IMR-90 (cell line): ENCODE measurements at regions not wholly inside any gene's neighbourhood (a gene's known extent, or its start where the extent isn't known, plus 50 kb on each side); places are given as distances from the start of the nearest gene placed in this dataset.

Experiments
- ATAC-seq: fragments of 200-7000 bp; cut with Tn5 transposase; 2 replicates; pipeline ENCODE4 v1.9.1; 2020; ENCODE audit warnings: low read depth, mild to moderate bottlenecking, moderate library complexity
- BruUV-seq: library from RNA; stranded (reverse); fragments of 400-500 nt; replicated peaks from 2 replicates; lab custom pipeline; 2021; lab: Mats Ljungman, UMichigan
- CTCF ChIA-PET: fragments of 300-600 bp; formaldehyde crosslinking; extraction: SDS; loops from one replicate; lab custom pipeline; 2021; ENCODE audit warnings: antibody characterized with exemption; lab: Yijun Ruan, JAX
- POLR2A ChIA-PET: fragments of 300-600 bp; sonication (Branson Sonifier 250); formaldehyde crosslinking; loops from one replicate; lab custom pipeline; 2022; ENCODE audit warnings: antibody characterized with exemption; ENCODE audit not compliant: unreplicated experiment; lab: Charles Lee
- DNase-seq: peaks from one replicate; pipeline ENCODE4 v3.0.0; 2013
- H2AFZ ChIP-seq: replicated peaks from 2 replicates; pipeline ENCODE3; 2013; ENCODE audit warnings: low read length, mild to moderate bottlenecking; ENCODE audit not compliant: poor library complexity
- H2AK5ac ChIP-seq: 2 replicates; pipeline ENCODE4 v1.6.1; 2013; ENCODE audit warnings: low read depth, low read length, inconsistent platforms
- H2AK9ac ChIP-seq: replicated peaks from 2 replicates; pipeline ENCODE3; 2013; ENCODE audit warnings: mild to moderate bottlenecking, low read depth, low read length, moderate library complexity; ENCODE audit not compliant: poor library complexity
- H2BK120ac ChIP-seq: 2 replicates; pipeline ENCODE4 v1.6.1; 2013; ENCODE audit warnings: low read depth, low read length, inconsistent platforms
- H2BK15ac ChIP-seq: 3 replicates; pipeline ENCODE4 v1.6.1; 2013; ENCODE audit warnings: low read depth, low read length, inconsistent platforms
- H2BK20ac ChIP-seq: 2 replicates; pipeline ENCODE4 v1.6.1; 2013; ENCODE audit warnings: low read depth, mild to moderate bottlenecking, inconsistent platforms, low read length, moderate library complexity
- H2BK5ac ChIP-seq: 2 replicates; pipeline ENCODE4 v1.6.1; 2013; ENCODE audit warnings: mild to moderate bottlenecking, low read depth, low read length, inconsistent platforms; ENCODE audit not compliant: poor library complexity, severe bottlenecking
- H3K14ac ChIP-seq: replicated peaks from 2 replicates; pipeline ENCODE4 v1.6.1; 2013; ENCODE audit warnings: low read depth, low read length, inconsistent platforms
- H3K18ac ChIP-seq: 2 replicates; pipeline ENCODE4 v1.6.1; 2013; ENCODE audit warnings: low read depth, low read length, control low read depth
- H3K23ac ChIP-seq: 2 replicates; pipeline ENCODE4 v1.6.1; 2013; ENCODE audit warnings: low read depth, low read length, inconsistent platforms
- H3K27ac ChIP-seq: 2 replicates; pipeline ENCODE4 v1.5.1; 2013; ENCODE audit warnings: mild to moderate bottlenecking, control low read depth, low read length; ENCODE audit not compliant: insufficient read depth
- H3K27me3 ChIP-seq: 2 replicates; pipeline ENCODE4 v1.6.1; 2013; ENCODE audit warnings: low read length; ENCODE audit not compliant: control insufficient read depth, insufficient read depth
- H3K36me3 ChIP-seq: 2 replicates; pipeline ENCODE4 v1.6.1; 2013; ENCODE audit warnings: low read length, mixed read lengths; ENCODE audit not compliant: control insufficient read depth, insufficient read depth
- H3K4ac ChIP-seq: 2 replicates; pipeline ENCODE4 v1.6.1; 2013; ENCODE audit warnings: low read depth, low read length, inconsistent platforms
- H3K4me1 ChIP-seq: 2 replicates; pipeline ENCODE4 v1.6.1; 2013; ENCODE audit warnings: low read length, mixed read lengths; ENCODE audit not compliant: control insufficient read depth, insufficient read depth
- H3K4me2 ChIP-seq: 2 replicates; pipeline ENCODE4 v1.6.1; 2013; ENCODE audit warnings: low read depth, mild to moderate bottlenecking, control low read depth, low read length, moderate library complexity
- H3K4me3 ChIP-seq: 2 replicates; pipeline ENCODE4 v1.5.1; 2013; ENCODE audit warnings: low read depth, mild to moderate bottlenecking, control low read depth, low read length, moderate library complexity; ENCODE audit not compliant: insufficient read depth
- H3K56ac ChIP-seq: 2 replicates; pipeline ENCODE4 v1.6.1; 2013; ENCODE audit warnings: low read length, inconsistent platforms; ENCODE audit not compliant: insufficient read depth; ENCODE audit errors: extremely low read depth
- H3K79me1 ChIP-seq, 2 experiments: 2 replicates each; pipeline ENCODE4 v1.6.1; 2013; ENCODE audit warnings: low read length in 2 of 2, inconsistent platforms in 1 of 2, low read depth in 1 of 2
- H3K9ac ChIP-seq: 2 replicates; pipeline ENCODE4 v1.6.1; 2013; ENCODE audit warnings: low read depth, low read length, control low read depth
- H3K9me1 ChIP-seq: 2 replicates; pipeline ENCODE4 v1.6.1; 2013; ENCODE audit warnings: low read length, inconsistent platforms; ENCODE audit not compliant: insufficient read depth
- H3K9me3 ChIP-seq: 2 replicates; pipeline ENCODE4 v1.6.1; 2013; ENCODE audit warnings: low read length; ENCODE audit not compliant: control insufficient read depth, insufficient read depth
- H4K20me1 ChIP-seq: 2 replicates; pipeline ENCODE4 v1.6.1; 2013; ENCODE audit warnings: low read length, inconsistent platforms; ENCODE audit not compliant: insufficient read depth
- H4K5ac ChIP-seq: 2 replicates; pipeline ENCODE4 v1.6.1; 2013; ENCODE audit warnings: mild to moderate bottlenecking, low read depth, low read length, control low read depth
- H4K8ac ChIP-seq, 2 experiments: 2 replicates each; pipeline ENCODE4 v1.6.1; 2013; ENCODE audit warnings: low read depth in 2 of 2, low read length in 2 of 2, control low read depth in 1 of 2, inconsistent platforms in 1 of 2
- H4K91ac ChIP-seq: 2 replicates; pipeline ENCODE4 v1.6.1; 2013; ENCODE audit warnings: low read depth, low read length, inconsistent platforms; ENCODE audit not compliant: insufficient read depth
- CHD1 ChIP-seq: IDR thresholded peaks from 2 replicates; pipeline ENCODE4 v1.6.1; 2012; ENCODE audit warnings: low read depth, low read length, improper control_type of control experiment
- FOS ChIP-seq: fragments of 150-350 bp; IDR thresholded peaks from 2 replicates; pipeline ENCODE4 v1.6.1; 2016; ENCODE audit warnings: low read depth, low read length
- NFE2L2 ChIP-seq: fragments of 150-350 bp; IDR thresholded peaks from 2 replicates; pipeline ENCODE4 v1.6.1; 2016; ENCODE audit warnings: low read depth, mild to moderate bottlenecking, low read length
- POLR2A ChIP-seq: IDR thresholded peaks from 2 replicates; pipeline ENCODE4 v1.6.1; 2012; ENCODE audit warnings: mild to moderate bottlenecking, low read depth, low read length
- RAD21 ChIP-seq: IDR thresholded peaks from 2 replicates; pipeline ENCODE4 v1.6.1; 2012; ENCODE audit warnings: low read length, improper control_type of control experiment
- RCOR1 ChIP-seq: IDR thresholded peaks from 2 replicates; pipeline ENCODE4 v1.6.1; 2012; ENCODE audit warnings: mild to moderate bottlenecking, low read length, improper control_type of control experiment; ENCODE audit not compliant: insufficient replicate concordance
- RFX5 ChIP-seq: IDR thresholded peaks from 2 replicates; pipeline ENCODE4 v1.8.0; 2012; ENCODE audit warnings: low read depth, mild to moderate bottlenecking, low read length, moderate library complexity
- SMC3 ChIP-seq: fragments of 150-350 bp; IDR thresholded peaks from 2 replicates; pipeline ENCODE4 v1.6.1; 2016; ENCODE audit warnings: low read depth, mild to moderate bottlenecking, antibody characterized with exemption, low read length, moderate library complexity
- WGBS, 2 experiments: methylation state at CpG; one replicate each; pipeline versions ENCODE4 v1.1.5 to v1.1.7; 2013; ENCODE audit warnings: missing lambda C conversion rate in 2 of 2; ENCODE audit not compliant: insufficient read length in 1 of 2; ENCODE audit errors: extremely low coverage in 2 of 2; 5-methylcytosine and 5-hydroxymethylcytosine counted together
- dilution Hi-C: fragments of 300-500 bp; cut with HindIII; formaldehyde crosslinking; loops from one replicate; pipeline ENCODE4 v1.14.3; 2018; ENCODE audit warnings: low sequenced_read_pairs; ENCODE audit not compliant: unreplicated experiment
- in situ Hi-C: fragments of 300-500 bp; cut with MboI; formaldehyde crosslinking; loops from 3 replicates; pipeline ENCODE4 v1.14.3; 2019; ENCODE audit warnings: low sequenced_read_pairs, inconsistent platforms, mixed read lengths
- intact Hi-C: fragments of 100-400 bp; cut with micrococcal nuclease; formaldehyde crosslinking; loops from 2 replicates; pipeline ENCODE4 v1.10.0; 2022
- TF ChIP-seq, protein P1 (sequence below): fragments of 150-350 bp; IDR thresholded peaks from 2 replicates; pipeline ENCODE4 v1.6.1; 2016; ENCODE audit warnings: low read depth, mild to moderate bottlenecking, low read length, moderate library complexity, borderline replicate concordance
- TF ChIP-seq, protein P2 (sequence below): conservative IDR thresholded peaks from 2 replicates; pipeline ENCODE4 v1.5.1; 2012; ENCODE audit warnings: mild to moderate bottlenecking, low read depth, low read length, improper control_type of control experiment

DNA sequence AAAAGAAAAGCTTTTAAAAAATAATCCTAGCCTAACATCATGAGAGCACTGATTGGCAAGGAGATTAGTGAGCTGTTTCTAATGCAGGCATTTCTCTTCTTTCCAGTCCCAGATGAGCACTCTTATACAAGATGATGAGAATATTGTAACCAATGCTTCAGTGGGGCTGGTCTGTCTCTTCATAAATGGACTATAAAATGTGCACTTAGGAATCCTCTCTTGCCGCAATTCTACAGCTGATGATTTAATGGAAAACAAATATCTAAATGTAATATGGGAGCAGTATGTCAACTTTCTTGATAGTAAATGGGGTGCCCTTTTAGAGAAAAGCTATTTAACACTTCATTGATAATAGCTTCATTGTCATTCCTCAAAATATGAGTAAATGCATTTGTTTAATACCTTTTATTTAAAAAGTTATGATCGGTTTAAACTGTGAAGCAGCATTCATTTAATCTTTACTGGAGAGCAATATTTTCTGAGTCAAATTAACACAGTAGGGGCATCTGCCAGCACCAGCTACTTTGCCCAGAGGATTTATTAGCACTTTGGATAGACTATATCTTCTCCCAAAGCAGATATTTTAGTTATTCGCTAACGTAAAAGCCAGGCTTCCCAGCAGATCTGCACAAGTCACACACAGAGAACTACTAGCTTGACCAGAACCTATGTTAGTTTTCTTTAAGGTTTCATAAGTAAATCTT is 985.9 kb downstream of the DIPK2A start:
- no peaks in the 10 kb centered on the region for H3K9me1 ChIP-seq
- H4K8ac ChIP-seq: no peak overlapping the region
- intact Hi-C loops: no loop called here
- no peak overlapping the region for H3K4me3 ChIP-seq
- H3K79me1 ChIP-seq: no peaks in the 10 kb centered on the region
- no peak overlapping the region for H2AK9ac ChIP-seq
- dilution Hi-C loops: no loop called here
- no peak overlapping the region for H2BK20ac ChIP-seq
- POLR2A ChIA-PET: no interaction called here
- no peak overlapping the region for H3K14ac ChIP-seq
- in situ Hi-C loops: no loop called here
- H3K4me1 ChIP-seq: no peaks in the 10 kb centered on the region
- no peak overlapping the region for H3K4me2 ChIP-seq
- no peak overlapping the region for H3K4ac ChIP-seq
- no peak overlapping the region for H3K27ac ChIP-seq
- no peak for TF ChIP-seq RCOR1
- no peak for TF ChIP-seq NFE2L2
- no peak for TF ChIP-seq FOS
- TF ChIP-seq, protein P1, sequence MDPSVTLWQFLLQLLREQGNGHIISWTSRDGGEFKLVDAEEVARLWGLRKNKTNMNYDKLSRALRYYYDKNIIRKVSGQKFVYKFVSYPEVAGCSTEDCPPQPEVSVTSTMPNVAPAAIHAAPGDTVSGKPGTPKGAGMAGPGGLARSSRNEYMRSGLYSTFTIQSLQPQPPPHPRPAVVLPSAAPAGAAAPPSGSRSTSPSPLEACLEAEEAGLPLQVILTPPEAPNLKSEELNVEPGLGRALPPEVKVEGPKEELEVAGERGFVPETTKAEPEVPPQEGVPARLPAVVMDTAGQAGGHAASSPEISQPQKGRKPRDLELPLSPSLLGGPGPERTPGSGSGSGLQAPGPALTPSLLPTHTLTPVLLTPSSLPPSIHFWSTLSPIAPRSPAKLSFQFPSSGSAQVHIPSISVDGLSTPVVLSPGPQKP: no peak
- TF ChIP-seq RAD21: no peak
- no peak for TF ChIP-seq POLR2A
- no peak for TF ChIP-seq SMC3
- no peak for TF ChIP-seq RFX5
- TF ChIP-seq CHD1: no peak
- TF ChIP-seq, protein P2, sequence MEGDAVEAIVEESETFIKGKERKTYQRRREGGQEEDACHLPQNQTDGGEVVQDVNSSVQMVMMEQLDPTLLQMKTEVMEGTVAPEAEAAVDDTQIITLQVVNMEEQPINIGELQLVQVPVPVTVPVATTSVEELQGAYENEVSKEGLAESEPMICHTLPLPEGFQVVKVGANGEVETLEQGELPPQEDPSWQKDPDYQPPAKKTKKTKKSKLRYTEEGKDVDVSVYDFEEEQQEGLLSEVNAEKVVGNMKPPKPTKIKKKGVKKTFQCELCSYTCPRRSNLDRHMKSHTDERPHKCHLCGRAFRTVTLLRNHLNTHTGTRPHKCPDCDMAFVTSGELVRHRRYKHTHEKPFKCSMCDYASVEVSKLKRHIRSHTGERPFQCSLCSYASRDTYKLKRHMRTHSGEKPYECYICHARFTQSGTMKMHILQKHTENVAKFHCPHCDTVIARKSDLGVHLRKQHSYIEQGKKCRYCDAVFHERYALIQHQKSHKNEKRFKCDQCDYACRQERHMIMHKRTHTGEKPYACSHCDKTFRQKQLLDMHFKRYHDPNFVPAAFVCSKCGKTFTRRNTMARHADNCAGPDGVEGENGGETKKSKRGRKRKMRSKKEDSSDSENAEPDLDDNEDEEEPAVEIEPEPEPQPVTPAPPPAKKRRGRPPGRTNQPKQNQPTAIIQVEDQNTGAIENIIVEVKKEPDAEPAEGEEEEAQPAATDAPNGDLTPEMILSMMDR: no peak
- no peak overlapping the region for H3K23ac ChIP-seq
- CTCF ChIA-PET: interaction anchor here (1.5 kb wide), 1 partner anchor 19 kb away, joined by 3 read pairs; no protein-coding TSS in a partner anchor
- H3K27me3 ChIP-seq: no peaks in the 10 kb centered on the region
- no CpG with 5 or more reads among the region's 4 CpGs for WGBS, 2 experiments
- no peak overlapping the region for H3K9ac ChIP-seq
- ATAC-seq: no peak
- H3K18ac ChIP-seq: no peak overlapping the region
- H3K56ac ChIP-seq: no peak overlapping the region
- no peak overlapping the region for H2BK15ac ChIP-seq
- no peaks in the 10 kb centered on the region for H3K36me3 ChIP-seq
- no peak for DNase-seq
- no peaks in the 10 kb centered on the region for H3K9me3 ChIP-seq
- BruUV-seq: no TSS peak
- H2BK120ac ChIP-seq: no peak overlapping the region
- H2BK5ac ChIP-seq: no peak overlapping the region
- H2AFZ ChIP-seq: no peak overlapping the region
- no peak overlapping the region for H4K5ac ChIP-seq
- H4K91ac ChIP-seq: no peak overlapping the region
- H2AK5ac ChIP-seq: no peak overlapping the region
- no peaks in the 10 kb centered on the region for H4K20me1 ChIP-seq
